HCT116 (cell line): ENCODE measurements at regions not wholly inside any gene's neighbourhood (a gene's known extent, or its start where the extent isn't known, plus 50 kb on each side); places are given as distances from the start of the nearest gene placed in this dataset.

Source experiments
- ATAC-seq: fragments of 200-7000 bp; cut with Tn5 transposase; 2 replicates; pipeline ENCODE4 v1.9.1; 2020; ENCODE audit warnings: mild to moderate bottlenecking, moderate library complexity
- BruUV-seq: library from RNA; stranded (reverse); fragments of 400-500 nt; replicated peaks from 2 replicates; lab custom pipeline; 2021; lab: Mats Ljungman, UMichigan
- CTCF ChIA-PET: fragments of 300-600 bp; sonication (Branson Sonifier 250); formaldehyde crosslinking; loops from one replicate; lab custom pipeline; 2021; ENCODE audit warnings: antibody characterized with exemption; lab: Charles Lee
- POLR2A ChIA-PET: fragments of 300-600, 350-600 bp; sonication (Branson Sonifier 250); formaldehyde crosslinking; loops from one replicate; lab custom pipeline; 2021; ENCODE audit warnings: antibody characterized with exemption; lab: Charles Lee
- RAD21 ChIA-PET, 2 experiments: fragments of 300-600 bp; sonication (Branson Sonifier 250); formaldehyde crosslinking; loops; one replicate each; lab custom pipeline; 2023; ENCODE audit warnings: low total read pairs in 2 of 2; ENCODE audit not compliant: uncharacterized antibody in 2 of 2, unreplicated experiment in 2 of 2, low non-redundant PET in 1 of 2; lab: Charles Lee
- DNase-seq: peaks from one replicate; pipeline ENCODE4 v3.0.0-alpha.2; 2010; ENCODE audit warnings: low read depth, low spot score
- H2AFZ ChIP-seq: fragments of 200-600 bp; shearing (Covaris generic), sonication (generic); 2 replicates; pipeline ENCODE4 v1.6.1; 2017; ENCODE audit warnings: low read depth, mixed run types, mixed read lengths, antibody characterized with exemption, low read length; ENCODE audit not compliant: poor library complexity, severe bottlenecking
- H3K27ac ChIP-seq: 2 replicates; pipeline ENCODE4 v1.5.1; 2012; ENCODE audit warnings: low read depth, low read length
- H3K27me3 ChIP-seq: fragments of 200-600 bp; sonication (generic); 2 replicates; pipeline ENCODE4 v1.6.1; 2016; ENCODE audit warnings: mixed run types, low read length, mixed read lengths; ENCODE audit not compliant: insufficient read depth
- H3K36me3 ChIP-seq, 2 experiments: fragments of 200-500 bp in 1 of 2; fragments of 200-600 bp in 1 of 2; sonication (Bioruptor generic) in 1 of 2; sonication (generic) in 1 of 2; 2 replicates each; pipeline versions ENCODE4 v1.5.1 to v1.6.1; 2014 to 2016; ENCODE audit warnings: low read length in 2 of 2, inconsistent platforms in 1 of 2, mixed read lengths in 1 of 2, mixed run types in 1 of 2; ENCODE audit not compliant: insufficient read depth in 2 of 2, control insufficient read depth in 1 of 2
- H3K4me1 ChIP-seq, 2 experiments: fragments of 200-600 bp in 1 of 2; sonication (generic) in 1 of 2; 2 replicates each; pipeline versions ENCODE4 v1.5.1 to v1.6.1; 2012 to 2017; ENCODE audit warnings: low read length in 2 of 2, inconsistent platforms in 1 of 2, mild to moderate bottlenecking in 1 of 2, mixed read lengths in 1 of 2, mixed run types in 1 of 2, moderate library complexity in 1 of 2; ENCODE audit not compliant: insufficient read depth in 2 of 2, control insufficient read depth in 1 of 2
- H3K4me2 ChIP-seq: fragments of 200-600 bp; sonication (generic); 2 replicates; pipeline ENCODE4 v1.6.1; 2017; ENCODE audit warnings: mixed run types, low read length, mixed read lengths
- H3K4me3 ChIP-seq, 2 experiments: fragments of 200-600 bp in 1 of 2; sonication (generic) in 1 of 2; replicated peaks in 1 of 2; 2 replicates each; pipeline ENCODE4 v1.5.1; 2011 to 2016; ENCODE audit warnings: low read length in 2 of 2, control low read depth in 1 of 2, low read depth in 1 of 2, mild to moderate bottlenecking in 1 of 2, mixed read lengths in 1 of 2, mixed run types in 1 of 2
- H3K79me2 ChIP-seq: fragments of 200-600 bp; sonication (generic); 2 replicates; pipeline ENCODE4 v1.6.1; 2017; ENCODE audit warnings: mild to moderate bottlenecking, mixed run types, low read length, moderate library complexity, mixed read lengths; ENCODE audit not compliant: insufficient read depth
- H3K9ac ChIP-seq: fragments of 200-600 bp; sonication (generic); 2 replicates; pipeline ENCODE4 v1.6.1; 2016; ENCODE audit warnings: low read length, mixed read lengths
- H3K9me2 ChIP-seq: fragments of 200-600 bp; sonication (generic), shearing (Covaris generic); 2 replicates; pipeline ENCODE4 v1.6.1; 2017; ENCODE audit warnings: mixed run types, mild to moderate bottlenecking, moderate library complexity; ENCODE audit not compliant: insufficient read depth
- H3K9me3 ChIP-seq, 2 experiments: fragments of 200-500 bp in 1 of 2; fragments of 200-600 bp in 1 of 2; sonication (Bioruptor generic) in 1 of 2; sonication (generic) in 1 of 2; 2 replicates each; pipeline ENCODE4 v1.6.1; 2014 to 2017; ENCODE audit warnings: low read length in 2 of 2, mixed read lengths in 2 of 2, inconsistent platforms in 1 of 2, low read depth in 1 of 2, mild to moderate bottlenecking in 1 of 2, mixed run types in 1 of 2, moderate library complexity in 1 of 2; ENCODE audit not compliant: control insufficient read depth in 1 of 2, insufficient read depth in 1 of 2
- H4K20me1 ChIP-seq: fragments of 200-600 bp; sonication (generic), shearing (Covaris generic); 2 replicates; pipeline ENCODE4 v1.6.1; 2017; ENCODE audit warnings: mixed run types, mild to moderate bottlenecking, moderate library complexity; ENCODE audit not compliant: insufficient read depth
- CEBPB ChIP-seq: IDR thresholded peaks from 2 replicates; pipeline ENCODE4 v1.6.1; 2012; ENCODE audit warnings: low read depth
- CTCF ChIP-seq, 3 experiments: fragments of 200-600 bp in 1 of 3; sonication (generic) in 1 of 3; IDR thresholded peaks in 2 of 3; conservative IDR thresholded peaks in 1 of 3; 2 replicates each; pipeline ENCODE4 v1.5.1; 2012 to 2017; ENCODE audit warnings: low read depth in 2 of 3, low read length in 2 of 3, antibody characterized with exemption in 1 of 3, borderline replicate concordance in 1 of 3, control low read depth in 1 of 3, mild to moderate bottlenecking in 1 of 3, mixed read lengths in 1 of 3, mixed run types in 1 of 3, moderate library complexity in 1 of 3; ENCODE audit not compliant: insufficient read depth in 1 of 3
- ELF1 ChIP-seq: IDR thresholded peaks from 2 replicates; pipeline ENCODE4 v1.6.1; 2012; ENCODE audit warnings: low read depth, borderline replicate concordance
- EZH2 ChIP-seq: fragments of 200-600 bp; sonication (generic); IDR thresholded peaks from 2 replicates; pipeline ENCODE4 v1.6.1; 2017; ENCODE audit warnings: antibody characterized with exemption, mixed run types
- FOSL1 ChIP-seq: IDR thresholded peaks from 2 replicates; pipeline ENCODE4 v1.6.1; 2012; ENCODE audit warnings: low read depth
- POLR2A ChIP-seq: IDR thresholded peaks from 2 replicates; pipeline ENCODE4 v1.7.0; 2011; ENCODE audit warnings: borderline replicate concordance; ENCODE audit not compliant: insufficient read depth, insufficient read length; ENCODE audit errors: extremely low read depth
- POLR2AphosphoS5 ChIP-seq: IDR thresholded peaks from 2 replicates; pipeline ENCODE4 v1.6.1; 2011; ENCODE audit warnings: mild to moderate bottlenecking, low read depth, low read length, moderate library complexity
- RAD21 ChIP-seq: IDR thresholded peaks from 2 replicates; pipeline ENCODE4 v1.6.1; 2012; ENCODE audit warnings: low read depth, mild to moderate bottlenecking
- REST ChIP-seq: IDR thresholded peaks from 2 replicates; pipeline ENCODE4 v1.6.1; 2012; ENCODE audit warnings: low read depth
- SP1 ChIP-seq: IDR thresholded peaks from 2 replicates; pipeline ENCODE4 v1.6.1; 2012; ENCODE audit warnings: low read depth
- ZFX ChIP-seq: fragments of 450-650 bp; IDR thresholded peaks from 2 replicates; pipeline ENCODE4 v1.6.1; 2017
- ZNF274 ChIP-seq: fragments of 200-500 bp; sonication (Bioruptor generic); IDR thresholded peaks from 2 replicates; pipeline ENCODE4 v1.6.1; 2014; ENCODE audit warnings: mild to moderate bottlenecking, low read depth, low read length, inconsistent platforms
- intact Hi-C: fragments of 100-400 bp; cut with micrococcal nuclease; formaldehyde crosslinking; loops from 2 replicates; pipeline ENCODE4 v1.10.0; 2022
- TF ChIP-seq, protein P1 (sequence below): IDR thresholded peaks from 2 replicates; pipeline ENCODE4 v1.6.1; 2012
- TF ChIP-seq, protein P2 (sequence below): IDR thresholded peaks from 2 replicates; pipeline ENCODE4 v1.6.1; 2011; ENCODE audit warnings: mild to moderate bottlenecking, low read length, moderate library complexity; ENCODE audit not compliant: insufficient replicate concordance; ENCODE audit errors: extremely low read depth

DNA sequence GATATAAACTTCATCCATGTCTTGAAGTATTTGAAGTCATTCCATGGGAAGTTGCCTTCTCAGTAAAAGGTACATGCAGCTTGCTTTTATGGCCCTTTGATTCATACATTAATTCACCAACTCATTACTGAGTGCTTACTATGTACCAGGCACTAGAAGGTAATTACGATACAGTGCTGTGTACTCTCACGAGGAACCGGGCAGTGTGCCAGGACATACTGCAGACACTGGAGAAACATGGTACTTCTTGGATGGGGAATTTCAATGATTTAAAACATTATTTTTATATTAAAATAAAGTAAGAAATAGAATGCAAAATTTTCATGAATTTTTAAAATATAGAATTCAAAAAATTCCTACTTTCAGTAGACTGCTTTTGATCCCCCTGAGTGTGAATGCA, 71.4 kb upstream of the WDR41 start:
- DNase-seq: no peak
- H3K4me3 ChIP-seq: no peak overlapping the region
- ChIA-PET POLR2A (no interaction called here), RAD21 (no interaction called here), CTCF (no interaction called here)
- no peaks in the 10 kb centered on the region for H3K79me2 ChIP-seq
- no peak overlapping the region for H3K27ac ChIP-seq
- no peak for TF ChIP-seq SP1
- TF ChIP-seq CEBPB: no peak
- TF ChIP-seq REST: no peak
- no peak for TF ChIP-seq RAD21
- TF ChIP-seq, protein P1, sequence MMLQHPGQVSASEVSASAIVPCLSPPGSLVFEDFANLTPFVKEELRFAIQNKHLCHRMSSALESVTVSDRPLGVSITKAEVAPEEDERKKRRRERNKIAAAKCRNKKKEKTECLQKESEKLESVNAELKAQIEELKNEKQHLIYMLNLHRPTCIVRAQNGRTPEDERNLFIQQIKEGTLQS: no peak
- no peak for TF ChIP-seq POLR2AphosphoS5
- TF ChIP-seq ZNF274: no peak
- no peak for TF ChIP-seq ZFX
- TF ChIP-seq POLR2A: no peak
- no peak for TF ChIP-seq ELF1
- no peak for TF ChIP-seq FOSL1
- no peak for TF ChIP-seq CTCF (IDR thresholded peaks at IDR 0.05 in 2 of 3, conservative IDR thresholded peaks at IDR 0.05 in 1 of 3; ENCODE audit: borderline replicate concordance in 1 of 3, insufficient read depth in 1 of 3, low read depth in 2 of 3, low read length in 2 of 3)
- TF ChIP-seq, protein P2, sequence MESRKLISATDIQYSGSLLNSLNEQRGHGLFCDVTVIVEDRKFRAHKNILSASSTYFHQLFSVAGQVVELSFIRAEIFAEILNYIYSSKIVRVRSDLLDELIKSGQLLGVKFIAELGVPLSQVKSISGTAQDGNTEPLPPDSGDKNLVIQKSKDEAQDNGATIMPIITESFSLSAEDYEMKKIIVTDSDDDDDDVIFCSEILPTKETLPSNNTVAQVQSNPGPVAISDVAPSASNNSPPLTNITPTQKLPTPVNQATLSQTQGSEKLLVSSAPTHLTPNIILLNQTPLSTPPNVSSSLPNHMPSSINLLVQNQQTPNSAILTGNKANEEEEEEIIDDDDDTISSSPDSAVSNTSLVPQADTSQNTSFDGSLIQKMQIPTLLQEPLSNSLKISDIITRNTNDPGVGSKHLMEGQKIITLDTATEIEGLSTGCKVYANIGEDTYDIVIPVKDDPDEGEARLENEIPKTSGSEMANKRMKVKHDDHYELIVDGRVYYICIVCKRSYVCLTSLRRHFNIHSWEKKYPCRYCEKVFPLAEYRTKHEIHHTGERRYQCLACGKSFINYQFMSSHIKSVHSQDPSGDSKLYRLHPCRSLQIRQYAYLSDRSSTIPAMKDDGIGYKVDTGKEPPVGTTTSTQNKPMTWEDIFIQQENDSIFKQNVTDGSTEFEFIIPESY: no peak
- TF ChIP-seq EZH2: no peak
- no peaks in the 10 kb centered on the region for H3K27me3 ChIP-seq
- no peak overlapping the region for H2AFZ ChIP-seq
- H3K4me1 ChIP-seq: no peaks in the 10 kb centered on the region
- BruUV-seq: no TSS peak
- H3K9me3 ChIP-seq: no peaks in the 10 kb centered on the region
- H3K36me3 ChIP-seq: no peaks in the 10 kb centered on the region
- H3K9ac ChIP-seq: no peak overlapping the region
- H3K4me2 ChIP-seq: no peak overlapping the region
- ATAC-seq: no peak
- intact Hi-C loops: loop anchor here (5.0 kb wide), 1 partner anchor 729 kb away; the partner anchor contains the start of gene AP3B1
- no peaks in the 10 kb centered on the region for H4K20me1 ChIP-seq
- no peaks in the 10 kb centered on the region for H3K9me2 ChIP-seq
